Transverse colon (tissue), 4 donors: ENCODE measurements at regions not wholly inside any gene's neighbourhood (a gene's known extent, or its start where the extent isn't known, plus 50 kb on each side); places are given as distances from the start of the nearest gene placed in this dataset.

Source experiments
- DNase-seq: peaks from one replicate; pipeline ENCODE4 v3.0.0-alpha.2; 2019
- H3K27ac ChIP-seq, 4 donors: fragments of 200-600 bp; sonication (generic); 2 replicates each; pipeline ENCODE4 v1.5.1; 2016 to 2018; ENCODE audit warnings: inconsistent platforms in 4 of 4
- H3K27me3 ChIP-seq: fragments of 200-600 bp; sonication (generic); 2 replicates; pipeline ENCODE4 v1.5.1; 2017; ENCODE audit warnings: inconsistent platforms
- H3K36me3 ChIP-seq, 4 donors: fragments of 200-600 bp; sonication (generic); 2 replicates each; pipeline ENCODE4 v1.5.1; 2017 to 2019; ENCODE audit warnings: inconsistent platforms in 4 of 4
- H3K4me1 ChIP-seq, 4 donors: fragments of 200-600 bp; sonication (generic); 2 replicates each; pipeline ENCODE4 v1.5.1; 2017 to 2020; ENCODE audit warnings: inconsistent platforms in 4 of 4
- H3K4me3 ChIP-seq, 4 donors: fragments of 200-600 bp; sonication (generic); 1 replicate in 1 of 4; 2 replicates in 3 of 4; pipeline versions ENCODE4 v1.5.1 to v1.6.1; 2017 to 2019; ENCODE audit warnings: inconsistent platforms in 4 of 4
- H3K9me3 ChIP-seq, 2 donors: fragments of 200-600 bp; sonication (generic); 2 replicates each; pipeline ENCODE4 v1.5.1; 2017 to 2019; ENCODE audit warnings: inconsistent platforms in 2 of 2
- EP300 ChIP-seq: sonication (generic); formaldehyde crosslinking; IDR thresholded peaks from one replicate; pipeline ENCODE4 v1.6.1; 2017; ENCODE audit warnings: antibody characterized with exemption, low read depth
- POLR2A ChIP-seq: fragments of 450-650 bp; IDR thresholded peaks from one replicate; pipeline ENCODE4 v1.6.1; 2016; ENCODE audit warnings: antibody characterized with exemption, mild to moderate bottlenecking, moderate library complexity
- POLR2AphosphoS5 ChIP-seq, 3 donors: sonication (generic); formaldehyde crosslinking; IDR thresholded peaks; one replicate each; pipeline ENCODE4 v1.6.1; 2016; ENCODE audit warnings: antibody characterized with exemption in 3 of 3
- WGBS, 2 donors: methylation state at CpG; one replicate each; pipeline ENCODE4 v1.1.5; 2018; ENCODE audit warnings: low coverage in 1 of 2; 5-methylcytosine and 5-hydroxymethylcytosine counted together
- in situ Hi-C, 4 donors: fragments of 200-750 bp; cut with MboI; loops; one replicate each; pipeline versions ENCODE4 v1.15.0 to v1.15.1; 2017; ENCODE audit warnings: low sequenced_read_pairs in 3 of 4, low pct_ligation_motif_present in 1 of 4, low pct_unique_long_range_greater_than_20kb in 1 of 4
- intact Hi-C: fragments of 100-400 bp; cut with DNase I; formaldehyde crosslinking; loops from one replicate; pipeline ENCODE4 v1.15.1; 2023; ENCODE audit warnings: low total_unique reads
- TF ChIP-seq, protein P1 (sequence below), 5 experiments: fragments of 200-600 bp in 3 of 5; fragments of 450-650 bp in 2 of 5; sonication (generic) in 3 of 5; IDR thresholded peaks; 1 replicate in 2 of 5; 2 replicates in 3 of 5; pipeline ENCODE4 v1.5.1; 2016 to 2017; ENCODE audit warnings: antibody characterized with exemption in 5 of 5, inconsistent platforms in 3 of 5, mild to moderate bottlenecking in 2 of 5, moderate library complexity in 1 of 5

GRCh38 chr5:50990296-50990924, 324.0 kb downstream of the PARP8 start:
- no peak overlapping the region for H3K4me3 ChIP-seq
- no peaks in the 10 kb centered on the region for H3K36me3 ChIP-seq
- H3K27me3 ChIP-seq = no peaks in the 10 kb centered on the region
- intact Hi-C loops = no loop called here
- no peak for TF ChIP-seq POLR2A
- no peak for TF ChIP-seq EP300
- TF ChIP-seq POLR2AphosphoS5 (IDR thresholded peaks at IDR 0.05) = no peak
- TF ChIP-seq, protein P1, sequence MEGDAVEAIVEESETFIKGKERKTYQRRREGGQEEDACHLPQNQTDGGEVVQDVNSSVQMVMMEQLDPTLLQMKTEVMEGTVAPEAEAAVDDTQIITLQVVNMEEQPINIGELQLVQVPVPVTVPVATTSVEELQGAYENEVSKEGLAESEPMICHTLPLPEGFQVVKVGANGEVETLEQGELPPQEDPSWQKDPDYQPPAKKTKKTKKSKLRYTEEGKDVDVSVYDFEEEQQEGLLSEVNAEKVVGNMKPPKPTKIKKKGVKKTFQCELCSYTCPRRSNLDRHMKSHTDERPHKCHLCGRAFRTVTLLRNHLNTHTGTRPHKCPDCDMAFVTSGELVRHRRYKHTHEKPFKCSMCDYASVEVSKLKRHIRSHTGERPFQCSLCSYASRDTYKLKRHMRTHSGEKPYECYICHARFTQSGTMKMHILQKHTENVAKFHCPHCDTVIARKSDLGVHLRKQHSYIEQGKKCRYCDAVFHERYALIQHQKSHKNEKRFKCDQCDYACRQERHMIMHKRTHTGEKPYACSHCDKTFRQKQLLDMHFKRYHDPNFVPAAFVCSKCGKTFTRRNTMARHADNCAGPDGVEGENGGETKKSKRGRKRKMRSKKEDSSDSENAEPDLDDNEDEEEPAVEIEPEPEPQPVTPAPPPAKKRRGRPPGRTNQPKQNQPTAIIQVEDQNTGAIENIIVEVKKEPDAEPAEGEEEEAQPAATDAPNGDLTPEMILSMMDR (IDR thresholded peaks at IDR 0.05) = no peak
- DNase-seq = no peak
- no peaks in the 10 kb centered on the region for H3K4me1 ChIP-seq
- WGBS, 2 donors = 91 to 92% methylated on average over 12 to 15 of the region's 15 CpGs
- no peak overlapping the region for H3K27ac ChIP-seq
- no peaks in the 10 kb centered on the region for H3K9me3 ChIP-seq
- in situ Hi-C loops = no loop called here

DNA sequence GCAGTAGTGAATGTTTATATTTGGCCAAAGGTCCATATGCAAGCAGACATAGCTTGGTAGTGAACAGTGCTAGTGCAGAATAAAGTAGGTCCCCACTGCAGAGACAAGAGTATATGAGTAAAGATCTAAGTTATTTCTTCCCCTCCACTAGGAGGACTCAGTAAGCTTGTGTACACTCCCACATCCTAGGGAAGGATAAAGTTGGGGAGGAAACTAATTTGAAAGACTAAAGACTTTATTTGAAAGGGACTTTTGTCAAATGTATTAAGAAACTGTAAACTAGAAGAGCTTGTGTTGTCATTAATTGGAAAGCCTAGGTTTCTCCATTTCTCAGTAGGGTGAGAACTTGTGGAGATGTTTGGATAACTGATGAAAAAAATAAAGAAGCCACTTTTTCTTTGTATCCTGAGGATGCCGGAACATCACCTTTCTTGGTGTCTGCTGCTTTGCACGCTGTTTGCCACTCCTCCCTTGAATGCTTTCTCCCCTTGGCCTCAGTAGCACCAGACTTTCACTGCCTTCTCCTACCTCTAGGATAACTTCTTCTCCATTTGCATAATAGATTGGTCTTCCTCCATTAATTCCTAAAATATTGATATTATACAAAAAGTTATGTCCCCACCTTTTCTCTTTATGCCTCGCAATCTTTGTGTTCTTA, 329.0 kb downstream of the PARP8 start:
- intact Hi-C loops = no loop called here
- no peaks in the 10 kb centered on the region for H3K9me3 ChIP-seq
- no peaks in the 10 kb centered on the region for H3K36me3 ChIP-seq
- TF ChIP-seq EP300 = no peak
- no peak for TF ChIP-seq POLR2A
- TF ChIP-seq, protein P1 (IDR thresholded peaks at IDR 0.05) = no peak
- H3K4me1 ChIP-seq = no peaks in the 10 kb centered on the region
- no peaks in the 10 kb centered on the region for H3K27me3 ChIP-seq
- no peak for DNase-seq
- no peak overlapping the region for H3K4me3 ChIP-seq
- H3K27ac ChIP-seq = no peak overlapping the region
- WGBS, 2 donors = 59 to 78% methylated on average over 3 of the region's 3 CpGs
- in situ Hi-C loops = no loop called here

- H3K36me3 ChIP-seq = no peaks in the 10 kb centered on the region
- in situ Hi-C loops = no loop called here
- TF ChIP-seq POLR2AphosphoS5 (IDR thresholded peaks at IDR 0.05) = no peak
- H3K4me1 ChIP-seq = no peaks in the 10 kb centered on the region
- no peak overlapping the region for H3K4me3 ChIP-seq
- DNase-seq = no peak
- H3K27ac ChIP-seq = no peak overlapping the region
- 62 to 72% methylated on average over 4 of the region's 4 CpGs for WGBS, 2 donors
- intact Hi-C loops = no loop called here
- H3K27me3 ChIP-seq = no peaks in the 10 kb centered on the region
- no peaks in the 10 kb centered on the region for H3K9me3 ChIP-seq
Measured at GRCh38 chr5:51001227-51001923, 334.9 kb downstream of the PARP8 start.

GRCh38 chr5:51002368-51002767, 335.9 kb downstream of the PARP8 start:
- in situ Hi-C loops = no loop called here
- Histone ChIP-seq H3K4me3 (no peak overlapping the region), H3K4me1 (no peaks in the 10 kb centered on the region), H3K27me3 (no peaks in the 10 kb centered on the region), H3K9me3 (no peaks in the 10 kb centered on the region), H3K36me3 (no peaks in the 10 kb centered on the region), H3K27ac (no peak overlapping the region)
- intact Hi-C loops = no loop called here
- DNase-seq = no peak
- TF ChIP-seq, protein P1 (IDR thresholded peaks at IDR 0.05) = no peak
- TF ChIP-seq POLR2A (no peak), POLR2AphosphoS5 (IDR thresholded peaks at IDR 0.05) (no peak), EP300 (no peak)
- WGBS, 2 donors = 84 to 93% methylated on average over 3 of the region's 3 CpGs
